AG09309 (cell line): ENCODE measurements at regions not wholly inside any gene's neighbourhood (a gene's known extent, or its start where the extent isn't known, plus 50 kb on each side); places are given as distances from the start of the nearest gene placed in this dataset.
A peak's percentile ranks its signal among the peaks of the same experiment; 100 is the strongest.
"Not testable (repeated sequence)": the region's sequence is repeated elsewhere in the genome, so short reads cannot be mapped to it uniquely, and the experiment has no call there.

Source experiments
- DNase-seq: peaks from one replicate; pipeline ENCODE4 v3.0.0-alpha.2; 2010; ENCODE audit warnings: low read depth
- H3K4me3 ChIP-seq: 2 replicates; pipeline ENCODE4 v1.5.1; 2011; ENCODE audit warnings: mild to moderate bottlenecking, low read depth, low read length, moderate library complexity; ENCODE audit not compliant: control insufficient read depth
- CTCF ChIP-seq: IDR thresholded peaks from 2 replicates; pipeline ENCODE4 v1.5.1; 2011; ENCODE audit warnings: mild to moderate bottlenecking, low read depth, low read length, inconsistent platforms; ENCODE audit not compliant: insufficient read depth, control insufficient read depth; ENCODE audit errors: missing control alignments

GRCh38 chr3:157914882-157915281 lies 191.3 kb downstream of the SHOX2 start:
- no peak overlapping the region for H3K4me3 ChIP-seq
- DNase-seq, result no peak
- TF ChIP-seq CTCF, result no peak

- no peak overlapping the region for H3K4me3 ChIP-seq
- DNase-seq, result peak; percentile 79
- TF ChIP-seq CTCF, result no peak
Observed at GRCh38 chr3:157913741-157914150, 192.5 kb downstream of the SHOX2 start.

- no peak for TF ChIP-seq CTCF
- no peak for DNase-seq
- no peak overlapping the region for H3K4me3 ChIP-seq
Observed at GRCh38 chr3:157912514-157913451, 193.4 kb downstream of the SHOX2 start.

- peak; percentile 64 for TF ChIP-seq CTCF
- DNase-seq, result peak; percentile 24
- H3K4me3 ChIP-seq, result no peak overlapping the region
Observed at GRCh38 chr3:157906627-157907026, 199.6 kb downstream of the SHOX2 start.

GRCh38 chr3:157905885-157906284 lies 200.3 kb downstream of the SHOX2 start:
- no peak for DNase-seq
- TF ChIP-seq CTCF, result no peak
- H3K4me3 ChIP-seq, result no peak overlapping the region

- not testable (repeated sequence) for DNase-seq, H3K4me3 ChIP-seq
Observed at GRCh38 chr3:157902680-157903079, 203.5 kb downstream of the SHOX2 start.

- no peak overlapping the region for H3K4me3 ChIP-seq
- DNase-seq, result no peak
- TF ChIP-seq CTCF, result no peak
Observed at GRCh38 chr3:157888040-157888439, 218.2 kb downstream of the SHOX2 start.
